Neuronal stem cell (in vitro differentiated cells): ENCODE measurements at regions not wholly inside any gene's neighbourhood (a gene's known extent, or its start where the extent isn't known, plus 50 kb on each side); places are given as distances from the start of the nearest gene placed in this dataset.
"Not testable (repeated sequence)": the region's sequence is repeated elsewhere in the genome, so short reads cannot be mapped to it uniquely, and the experiment has no call there.

Source experiments
- DNase-seq: peaks from one replicate; pipeline ENCODE4 v3.0.0-alpha.2; 2013; ENCODE audit warnings: low spot score
- H2AFZ ChIP-seq: one replicate; pipeline ENCODE4 v1.6.1; 2013; ENCODE audit warnings: mild to moderate bottlenecking, low read length, inconsistent platforms
- H2AK5ac ChIP-seq: 2 replicates; pipeline ENCODE4 v1.6.1; 2013; ENCODE audit warnings: low read depth, mild to moderate bottlenecking, inconsistent platforms, low read length, moderate library complexity, mixed read lengths
- H2BK120ac ChIP-seq: 2 replicates; pipeline ENCODE4 v1.6.1; 2013; ENCODE audit warnings: low read depth, mild to moderate bottlenecking, inconsistent platforms, low read length, moderate library complexity, mixed read lengths
- H2BK12ac ChIP-seq: one replicate; pipeline ENCODE4 v1.6.1; 2013; ENCODE audit warnings: low read length, inconsistent platforms
- H2BK15ac ChIP-seq: 2 replicates; pipeline ENCODE4 v1.6.1; 2013; ENCODE audit warnings: mild to moderate bottlenecking, low read length, inconsistent platforms, mixed read lengths
- H2BK5ac ChIP-seq: one replicate; pipeline ENCODE4 v1.6.1; 2013; ENCODE audit warnings: inconsistent platforms, mild to moderate bottlenecking, low read length, moderate library complexity
- H3K14ac ChIP-seq: one replicate; pipeline ENCODE4 v1.6.1; 2013; ENCODE audit warnings: low read length, inconsistent platforms
- H3K18ac ChIP-seq: 2 replicates; pipeline ENCODE4 v1.6.1; 2013; ENCODE audit warnings: low read length, inconsistent platforms
- H3K23ac ChIP-seq: 2 replicates; pipeline ENCODE4 v1.6.1; 2013; ENCODE audit warnings: low read depth, mild to moderate bottlenecking, mixed read lengths, low read length, inconsistent platforms; ENCODE audit not compliant: poor library complexity
- H3K27ac ChIP-seq: replicated peaks from 3 replicates; pipeline ENCODE4 v1.5.1; 2013; ENCODE audit warnings: low read length, inconsistent platforms
- H3K27me3 ChIP-seq, 3 experiments: 2 replicates each; pipeline ENCODE4 v1.6.1; 2013; ENCODE audit warnings: low read length in 3 of 3, mild to moderate bottlenecking in 2 of 3, inconsistent platforms in 1 of 3, low read depth in 1 of 3, mixed read lengths in 1 of 3, moderate library complexity in 1 of 3; ENCODE audit not compliant: control insufficient read depth in 3 of 3, insufficient read depth in 3 of 3
- H3K36me3 ChIP-seq, 2 donors: replicated peaks in 1 of 2; 2 replicates each; pipeline ENCODE4 v1.6.1; 2013; ENCODE audit warnings: low read length in 2 of 2; ENCODE audit not compliant: control insufficient read depth in 2 of 2, insufficient read depth in 2 of 2
- H3K4ac ChIP-seq: 2 replicates; pipeline ENCODE4 v1.6.1; 2013; ENCODE audit warnings: inconsistent platforms, mild to moderate bottlenecking, low read length, moderate library complexity
- H3K4me1 ChIP-seq, 2 donors: 1 replicate in 1 of 2; 2 replicates in 1 of 2; pipeline ENCODE4 v1.6.1; 2013; ENCODE audit warnings: low read length in 2 of 2, low read depth in 1 of 2; ENCODE audit not compliant: control insufficient read depth in 2 of 2, insufficient read depth in 1 of 2
- H3K4me2 ChIP-seq: one replicate; pipeline ENCODE4 v1.6.1; 2013; ENCODE audit warnings: mild to moderate bottlenecking, low read length, inconsistent platforms; ENCODE audit not compliant: insufficient read depth, poor library complexity, severe bottlenecking
- H3K4me3 ChIP-seq, 2 donors: 2 replicates each; pipeline ENCODE4 v1.5.1; 2013; ENCODE audit warnings: low read length in 2 of 2, mild to moderate bottlenecking in 2 of 2, inconsistent platforms in 1 of 2, moderate library complexity in 1 of 2
- H3K79me1 ChIP-seq: one replicate; pipeline ENCODE4 v1.6.1; 2013; ENCODE audit warnings: low read depth, mild to moderate bottlenecking, inconsistent platforms, low read length, moderate library complexity
- H3K9ac ChIP-seq: one replicate; pipeline ENCODE4 v1.6.1; 2013; ENCODE audit warnings: mild to moderate bottlenecking, low read depth, low read length, inconsistent platforms; ENCODE audit not compliant: poor library complexity
- H3K9me3 ChIP-seq, 2 donors: replicated peaks in 1 of 2; 2 replicates each; pipeline versions ENCODE3 to v1.6.1; 2013; ENCODE audit warnings: low read length in 2 of 2, mild to moderate bottlenecking in 2 of 2, inconsistent platforms in 1 of 2, low read depth in 1 of 2, mixed read lengths in 1 of 2, moderate library complexity in 1 of 2; ENCODE audit not compliant: control insufficient read depth in 2 of 2, insufficient read depth in 1 of 2
- H4K8ac ChIP-seq: one replicate; pipeline ENCODE4 v1.6.1; 2013; ENCODE audit warnings: low read depth, mild to moderate bottlenecking, inconsistent platforms, low read length, moderate library complexity
- H4K91ac ChIP-seq: one replicate; pipeline ENCODE4 v1.6.1; 2013; ENCODE audit warnings: low read length, low read depth, mild to moderate bottlenecking, inconsistent platforms; ENCODE audit not compliant: poor library complexity
- WGBS, 2 donors: extraction: QIAGEN DNeasy Blood & Tissue Kit; methylation state at CpG; one replicate each; pipeline ENCODE4 v1.1.7; 2013; ENCODE audit warnings: missing lambda C conversion rate in 2 of 2, mixed read lengths in 1 of 2; ENCODE audit not compliant: insufficient read length in 2 of 2, insufficient replicate concordance in 1 of 2; ENCODE audit errors: extremely low coverage in 2 of 2; 5-methylcytosine and 5-hydroxymethylcytosine counted together

DNA sequence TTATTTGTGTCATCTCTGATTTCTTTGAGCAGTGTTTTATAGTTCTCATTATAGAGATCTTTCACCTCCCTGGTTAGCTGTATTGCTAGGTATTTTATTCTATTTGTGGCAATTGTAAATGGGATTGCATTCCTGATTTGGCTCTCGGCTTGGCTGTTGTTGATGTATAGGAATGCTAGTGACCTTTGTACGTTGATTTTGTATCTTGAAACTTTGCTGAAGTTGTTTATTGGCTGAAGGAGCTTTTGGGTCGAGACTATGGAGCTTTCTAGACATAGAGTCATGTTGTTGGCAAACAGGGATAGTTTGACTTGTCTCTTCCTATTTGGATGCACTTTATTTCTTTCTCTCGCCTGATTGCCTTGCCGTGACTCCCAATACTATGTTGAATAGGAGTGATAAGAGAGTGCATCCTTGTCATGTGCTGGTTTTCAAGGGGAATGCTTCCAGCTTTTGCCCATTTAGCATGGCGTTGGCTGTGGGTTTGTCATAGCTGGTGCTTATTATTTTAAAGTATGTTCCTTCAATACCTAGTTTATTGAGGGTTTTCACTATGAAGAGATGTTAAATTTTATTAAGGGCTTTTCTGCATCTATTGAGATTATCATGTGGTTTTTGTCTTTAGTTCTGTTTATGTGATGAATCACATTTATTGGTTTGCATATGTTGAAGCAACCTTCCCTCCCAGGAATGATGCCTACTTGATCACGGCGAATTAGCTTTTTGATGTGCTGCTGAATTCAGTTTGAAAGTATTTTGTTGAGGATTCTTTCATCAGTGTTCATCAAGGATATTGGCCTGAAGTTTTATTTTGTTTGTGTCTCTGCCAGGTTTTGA, 72.7 kb upstream of the BOD1L1 start:
- no peak overlapping the region for H3K4me3 ChIP-seq
- H3K18ac ChIP-seq = no peak overlapping the region
- H2BK120ac ChIP-seq = no peak overlapping the region
- no peak overlapping the region for H3K4me2 ChIP-seq
- no peaks in the 10 kb centered on the region for H3K4me1 ChIP-seq
- H3K79me1 ChIP-seq = no peaks in the 10 kb centered on the region
- no peak overlapping the region for H3K4ac ChIP-seq
- H2AFZ ChIP-seq = no peak overlapping the region
- H3K9ac ChIP-seq = no peak overlapping the region
- no peak overlapping the region for H3K27ac ChIP-seq
- H3K9me3 ChIP-seq = no peaks in the 10 kb centered on the region
- H2BK5ac ChIP-seq = no peak overlapping the region
- no peaks in the 10 kb centered on the region for H3K36me3 ChIP-seq
- H3K14ac ChIP-seq = no peak overlapping the region
- WGBS, 2 donors = no CpG with 5 or more reads among the region's 8 CpGs
- no peak overlapping the region for H3K23ac ChIP-seq
- H2BK15ac ChIP-seq = no peak overlapping the region
- DNase-seq = no peak
- H4K91ac ChIP-seq = no peak overlapping the region
- no peaks in the 10 kb centered on the region for H3K27me3 ChIP-seq
- no peak overlapping the region for H2BK12ac ChIP-seq
- no peak overlapping the region for H2AK5ac ChIP-seq
- H4K8ac ChIP-seq = no peak overlapping the region

DNA sequence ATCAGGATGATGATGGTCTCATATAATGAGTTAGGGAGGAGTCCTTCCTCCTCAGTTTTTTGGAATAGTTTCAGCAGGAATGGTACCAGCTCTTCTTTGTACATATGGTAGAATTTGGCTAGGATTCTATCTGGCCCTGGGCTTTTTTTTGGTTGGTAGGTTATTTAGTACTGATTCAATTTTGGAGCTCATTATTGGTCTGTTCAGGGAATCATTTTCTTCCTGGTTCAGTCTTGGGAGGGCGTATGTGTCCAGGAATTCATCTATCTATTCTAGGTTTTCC, 73.3 kb upstream of the BOD1L1 start:
- not testable (repeated sequence) for H2BK15ac ChIP-seq, H2AFZ ChIP-seq, H4K91ac ChIP-seq, H2AK5ac ChIP-seq, H4K8ac ChIP-seq, H3K18ac ChIP-seq, H3K27me3 ChIP-seq, H3K14ac ChIP-seq, H3K4me2 ChIP-seq, H3K36me3 ChIP-seq, H3K9me3 ChIP-seq, H3K79me1 ChIP-seq, H3K4ac ChIP-seq, H3K4me3 ChIP-seq, H2BK120ac ChIP-seq, H3K9ac ChIP-seq, H3K23ac ChIP-seq, DNase-seq, H3K27ac ChIP-seq, H3K4me1 ChIP-seq, H2BK12ac ChIP-seq, H2BK5ac ChIP-seq
- no CpG with 5 or more reads among the region's 1 CpG for WGBS, 2 donors

DNA sequence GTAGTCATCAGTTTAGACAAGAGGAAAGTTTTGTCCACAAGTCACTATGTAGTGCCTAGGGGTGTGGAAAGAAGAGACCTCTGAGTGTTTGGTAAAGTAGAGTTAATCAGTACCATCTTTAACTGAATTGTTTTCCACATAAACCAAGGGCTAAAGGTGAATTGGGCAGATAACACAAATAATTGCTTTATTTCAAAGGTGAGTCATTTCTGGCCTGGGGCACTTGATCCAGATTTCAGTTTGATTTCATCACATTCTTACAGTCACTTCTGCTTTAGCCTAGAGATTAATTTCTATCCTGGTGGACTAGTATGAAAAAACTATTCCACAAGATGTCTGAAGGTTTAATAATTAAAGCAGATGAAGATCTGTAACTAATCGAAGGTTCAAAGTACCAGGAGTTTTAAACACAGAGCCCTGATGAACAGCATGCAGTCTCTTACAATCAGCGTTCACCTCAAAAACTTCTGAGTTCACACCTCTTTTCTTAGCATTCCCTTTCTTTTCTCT, 74.5 kb upstream of the BOD1L1 start:
- Histone ChIP-seq H3K4ac (no peak overlapping the region), H2BK5ac (no peak overlapping the region), H3K14ac (no peak overlapping the region), H2BK120ac (no peak overlapping the region), H3K36me3 (no peaks in the 10 kb centered on the region), H3K23ac (no peak overlapping the region), H4K91ac (no peak overlapping the region), H3K27ac (no peak overlapping the region), H3K4me1 (peaks cover 0 to 6% of the 10 kb centered on the region in 2 donors), H3K18ac (no peak overlapping the region), H3K4me3 (no peak overlapping the region), H2BK12ac (no peak overlapping the region), H3K79me1 (no peaks in the 10 kb centered on the region), H2AK5ac (no peak overlapping the region), H2AFZ (no peak overlapping the region), H4K8ac (no peak overlapping the region), H3K4me2 (no peak overlapping the region), H2BK15ac (no peak overlapping the region), H3K27me3 (no peaks in the 10 kb centered on the region), H3K9ac (no peak overlapping the region), H3K9me3 (no peaks in the 10 kb centered on the region)
- WGBS, 2 donors = no CpG with 5 or more reads among the region's 2 CpGs
- no peak for DNase-seq

DNA sequence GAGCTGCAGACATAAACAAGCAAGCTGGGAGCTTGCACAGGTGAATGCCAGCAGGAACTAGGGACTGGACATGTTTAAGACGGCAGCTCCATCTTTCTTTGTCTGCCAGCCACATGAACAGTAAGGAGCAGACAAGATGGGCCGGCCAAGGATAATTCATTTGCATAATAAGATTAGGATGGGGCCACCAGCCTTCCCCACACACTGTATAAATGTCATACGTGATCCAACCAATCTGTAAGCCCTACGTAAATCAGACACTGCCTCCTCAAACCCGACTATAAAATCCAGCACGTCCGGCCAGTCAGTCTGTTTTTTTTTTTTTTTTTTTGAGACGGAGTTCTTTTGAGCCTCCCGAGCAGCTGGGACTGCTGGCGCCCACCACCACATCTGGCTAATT, 75.6 kb upstream of the BOD1L1 start:
- no peak overlapping the region for H4K8ac ChIP-seq
- H3K9ac ChIP-seq = no peak overlapping the region
- H3K27ac ChIP-seq = no peak overlapping the region
- H2BK120ac ChIP-seq = no peak overlapping the region
- H3K4ac ChIP-seq = no peak overlapping the region
- H3K27me3 ChIP-seq = no peaks in the 10 kb centered on the region
- H3K36me3 ChIP-seq = no peaks in the 10 kb centered on the region
- no peak for DNase-seq
- no peak overlapping the region for H2BK15ac ChIP-seq
- no peak overlapping the region for H3K4me2 ChIP-seq
- peaks cover 0 to 6% of the 10 kb centered on the region in 2 donors for H3K4me1 ChIP-seq
- no peak overlapping the region for H4K91ac ChIP-seq
- H3K79me1 ChIP-seq = no peaks in the 10 kb centered on the region
- no peak overlapping the region for H3K4me3 ChIP-seq
- no peak overlapping the region for H3K23ac ChIP-seq
- H2AFZ ChIP-seq = no peak overlapping the region
- no peak overlapping the region for H2AK5ac ChIP-seq
- WGBS, 2 donors = no CpG with 5 or more reads among the region's 10 CpGs
- no peaks in the 10 kb centered on the region for H3K9me3 ChIP-seq
- H3K18ac ChIP-seq = no peak overlapping the region
- no peak overlapping the region for H2BK5ac ChIP-seq
- no peak overlapping the region for H2BK12ac ChIP-seq
- H3K14ac ChIP-seq = no peak overlapping the region
